Spleen (tissue), 11 donors: ENCODE measurements at regions not wholly inside any gene's neighbourhood (a gene's known extent, or its start where the extent isn't known, plus 50 kb on each side); places are given as distances from the start of the nearest gene placed in this dataset.

ENCODE experiments used
- DNase-seq: peaks from one replicate; pipeline ENCODE4 v3.0.0-alpha.2; 2020
- H3K27ac ChIP-seq, 8 donors: fragments of 200-600 bp; sonication (generic) in 7 of 8; 1 replicate in 4 of 8; 2 replicates in 4 of 8; pipeline versions ENCODE4 v1.5.0 to v1.8.0; 2016 to 2021; ENCODE audit warnings: inconsistent platforms in 4 of 8, mild to moderate bottlenecking in 4 of 8, moderate library complexity in 1 of 8
- H3K27me3 ChIP-seq, 7 donors: fragments of 200-600 bp; sonication (generic) in 6 of 7; replicated peaks in 1 of 7; 1 replicate in 4 of 7; 2 replicates in 3 of 7; pipeline versions ENCODE4 v1.5.0 to v1.8.0; 2016 to 2021; ENCODE audit warnings: inconsistent platforms in 3 of 7, mild to moderate bottlenecking in 1 of 7
- H3K36me3 ChIP-seq, 6 donors: fragments of 200-600 bp; sonication (generic) in 5 of 6; 1 replicate in 4 of 6; 2 replicates in 2 of 6; pipeline versions ENCODE4 v1.5.0 to v1.8.0; 2016 to 2021; ENCODE audit warnings: inconsistent platforms in 2 of 6
- H3K4me1 ChIP-seq, 6 donors: fragments of 200-600 bp; sonication (generic) in 5 of 6; 1 replicate in 3 of 6; 2 replicates in 3 of 6; pipeline versions ENCODE4 v1.5.0 to v1.8.0; 2016 to 2021; ENCODE audit warnings: inconsistent platforms in 3 of 6
- H3K4me3 ChIP-seq, 8 donors: fragments of 200-600 bp; sonication (generic) in 7 of 8; 1 replicate in 4 of 8; 2 replicates in 4 of 8; pipeline versions ENCODE4 v1.5.0 to v1.8.0; 2016 to 2021; ENCODE audit warnings: inconsistent platforms in 4 of 8, mild to moderate bottlenecking in 4 of 8, moderate library complexity in 2 of 8
- H3K9me3 ChIP-seq, 8 donors: fragments of 200-600 bp; sonication (generic) in 7 of 8; 1 replicate in 4 of 8; 2 replicates in 4 of 8; pipeline versions ENCODE4 v1.5.0 to v1.8.0; 2016 to 2021; ENCODE audit warnings: inconsistent platforms in 4 of 8
- POLR2A ChIP-seq, 3 donors: fragments of 450-650 bp; IDR thresholded peaks; one replicate each; pipeline ENCODE4 v1.5.1; 2017; ENCODE audit warnings: antibody characterized with exemption in 3 of 3, mild to moderate bottlenecking in 1 of 3
- POLR2AphosphoS5 ChIP-seq, 3 donors: sonication (generic); formaldehyde crosslinking; IDR thresholded peaks; one replicate each; pipeline ENCODE4 v1.5.1; 2017; ENCODE audit warnings: antibody characterized with exemption in 3 of 3
- WGBS, 5 donors: extraction: QIAGEN DNeasy Blood & Tissue Kit in 3 of 5; methylation state at CpG; one replicate each; pipeline versions ENCODE4 v1.1.5 to v1.1.7; 2013 to 2018; 5-methylcytosine and 5-hydroxymethylcytosine counted together
- intact Hi-C: fragments of 100-400 bp; cut with DNase I; formaldehyde crosslinking; loops from one replicate; pipeline ENCODE4 v1.15.0; 2023; ENCODE audit warnings: low total_unique reads
- TF ChIP-seq, protein P1 (sequence below), 11 experiments: fragments of 200-600 bp in 7 of 11; fragments of 450-650 bp in 4 of 11; sonication (generic) in 4 of 11; IDR thresholded peaks in 8 of 11; conservative IDR thresholded peaks in 3 of 11; 1 replicate in 7 of 11; 2 replicates in 4 of 11; pipeline versions ENCODE4 v1.4.0 to v1.8.0; 2016 to 2021; ENCODE audit warnings: antibody characterized with exemption in 11 of 11, inconsistent platforms in 4 of 11, mild to moderate bottlenecking in 1 of 11
- donor health status: healthy with polysubstance abuse.
- donor health status: DM: no; HTN: no; CAD: no; lungs with moderate emphysema.
- donor health status: DM: no; HTN: no; CAD: no.
- donor health status: Bipolar disorder and iron deficiency.
- donor health status: healthy.
- donor health status: DM: no; HTN: no; CAD: no.
- donor health status: DM: yes; HTN: yes; CAD: no.

DNA sequence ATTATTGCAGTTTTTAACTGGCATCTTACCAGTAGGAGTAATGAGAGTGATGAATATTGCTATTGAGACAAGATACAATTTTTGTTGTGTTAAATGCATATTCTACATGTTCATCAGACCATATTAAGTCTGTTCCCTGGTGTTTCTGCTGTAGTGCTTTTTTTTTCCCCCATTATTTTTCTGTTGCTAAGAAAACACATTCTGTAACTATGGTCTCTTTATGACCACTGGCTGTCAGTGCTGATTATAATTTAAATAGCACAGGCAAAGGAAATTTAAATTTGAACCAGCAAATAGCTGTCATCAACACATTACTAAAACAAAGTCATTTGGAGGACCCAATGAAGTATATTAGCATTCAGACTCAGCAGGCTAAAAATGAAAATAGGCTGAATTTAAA lies 98.3 kb upstream of the ANKRD50 start:
- TF ChIP-seq, protein P1, sequence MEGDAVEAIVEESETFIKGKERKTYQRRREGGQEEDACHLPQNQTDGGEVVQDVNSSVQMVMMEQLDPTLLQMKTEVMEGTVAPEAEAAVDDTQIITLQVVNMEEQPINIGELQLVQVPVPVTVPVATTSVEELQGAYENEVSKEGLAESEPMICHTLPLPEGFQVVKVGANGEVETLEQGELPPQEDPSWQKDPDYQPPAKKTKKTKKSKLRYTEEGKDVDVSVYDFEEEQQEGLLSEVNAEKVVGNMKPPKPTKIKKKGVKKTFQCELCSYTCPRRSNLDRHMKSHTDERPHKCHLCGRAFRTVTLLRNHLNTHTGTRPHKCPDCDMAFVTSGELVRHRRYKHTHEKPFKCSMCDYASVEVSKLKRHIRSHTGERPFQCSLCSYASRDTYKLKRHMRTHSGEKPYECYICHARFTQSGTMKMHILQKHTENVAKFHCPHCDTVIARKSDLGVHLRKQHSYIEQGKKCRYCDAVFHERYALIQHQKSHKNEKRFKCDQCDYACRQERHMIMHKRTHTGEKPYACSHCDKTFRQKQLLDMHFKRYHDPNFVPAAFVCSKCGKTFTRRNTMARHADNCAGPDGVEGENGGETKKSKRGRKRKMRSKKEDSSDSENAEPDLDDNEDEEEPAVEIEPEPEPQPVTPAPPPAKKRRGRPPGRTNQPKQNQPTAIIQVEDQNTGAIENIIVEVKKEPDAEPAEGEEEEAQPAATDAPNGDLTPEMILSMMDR (IDR thresholded peaks at IDR 0.05 in 8 of 11, conservative IDR thresholded peaks at IDR 0.05 in 3 of 11): no peak
- TF ChIP-seq POLR2A (IDR thresholded peaks at IDR 0.05) (no peak), POLR2AphosphoS5 (IDR thresholded peaks at IDR 0.05) (no peak)
- intact Hi-C loops: no loop called here
- no peaks in the 10 kb centered on the region for H3K4me1 ChIP-seq
- H3K36me3 ChIP-seq: no peaks in the 10 kb centered on the region
- H3K4me3 ChIP-seq: no peak overlapping the region
- peaks cover 0 to 28% (median 18%) of the 10 kb centered on the region in 8 donors for H3K9me3 ChIP-seq
- no peak for DNase-seq
- H3K27me3 ChIP-seq: no peaks in the 10 kb centered on the region
- H3K27ac ChIP-seq: no peak overlapping the region

DNA sequence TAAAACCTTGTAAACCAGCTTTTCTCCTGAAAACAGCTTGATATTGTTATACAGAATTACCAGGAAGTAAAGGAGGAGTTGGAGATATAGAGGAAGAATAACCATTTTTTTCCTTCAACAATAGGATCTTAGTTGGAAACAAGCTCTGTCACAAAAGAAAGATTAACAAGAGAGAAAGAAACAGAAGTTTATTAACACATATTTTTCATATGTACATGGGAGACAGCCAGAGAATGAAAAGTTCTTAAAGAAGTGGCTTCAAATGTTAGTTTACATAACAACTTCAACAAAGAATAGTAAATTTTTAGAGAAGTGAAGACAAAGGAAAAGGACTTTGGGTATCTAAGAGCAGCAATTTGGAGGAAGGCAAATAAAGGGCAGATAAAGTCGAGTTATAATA lies 94.9 kb upstream of the ANKRD50 start:
- Histone ChIP-seq H3K4me1 (no peaks in the 10 kb centered on the region), H3K4me3 (no peak overlapping the region), H3K27ac (no peak overlapping the region), H3K27me3 (no peaks in the 10 kb centered on the region), H3K36me3 (no peaks in the 10 kb centered on the region), H3K9me3 (peaks cover 0 to 21% (median 11%) of the 10 kb centered on the region in 8 donors)
- intact Hi-C loops: no loop called here
- DNase-seq: no peak
- WGBS, 5 donors: 66 to 76% (median 73%) methylated on average over 1 of the region's 1 CpG
- TF ChIP-seq POLR2AphosphoS5 (IDR thresholded peaks at IDR 0.05) (no peak), POLR2A (IDR thresholded peaks at IDR 0.05) (no peak)
- TF ChIP-seq, protein P1 (IDR thresholded peaks at IDR 0.05 in 8 of 11, conservative IDR thresholded peaks at IDR 0.05 in 3 of 11): no peak

DNA sequence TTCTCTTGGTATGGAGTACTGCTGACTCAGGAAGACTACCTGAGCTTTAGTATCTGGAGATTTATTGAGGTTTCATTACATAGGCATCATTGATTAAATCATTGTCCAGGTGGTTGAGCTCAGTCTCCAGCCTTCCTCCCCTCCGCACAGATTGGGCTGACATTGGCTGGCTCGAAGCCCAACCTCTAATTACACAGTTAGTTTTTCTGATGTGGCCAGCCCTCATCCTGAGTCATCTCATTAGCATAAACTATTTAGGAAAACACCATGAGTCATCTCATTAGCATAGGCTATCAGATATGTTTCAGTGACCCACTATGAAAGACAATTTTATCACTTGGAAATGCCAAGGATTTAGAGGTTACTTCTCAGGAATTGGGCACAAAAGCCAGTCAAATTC lies 93.9 kb upstream of the ANKRD50 start:
- H3K9me3 ChIP-seq: peaks cover 0 to 11% (median 1%) of the 10 kb centered on the region in 8 donors
- no peak for DNase-seq
- H3K36me3 ChIP-seq: no peaks in the 10 kb centered on the region
- TF ChIP-seq, protein P1 (IDR thresholded peaks at IDR 0.05 in 8 of 11, conservative IDR thresholded peaks at IDR 0.05 in 3 of 11): no peak
- TF ChIP-seq POLR2AphosphoS5 (IDR thresholded peaks at IDR 0.05) (no peak), POLR2A (IDR thresholded peaks at IDR 0.05) (no peak)
- no peak overlapping the region for H3K4me3 ChIP-seq
- 90 to 98% (median 92%) methylated on average over 2 of the region's 2 CpGs for WGBS, 5 donors
- H3K4me1 ChIP-seq: no peaks in the 10 kb centered on the region
- no peaks in the 10 kb centered on the region for H3K27me3 ChIP-seq
- no peak overlapping the region for H3K27ac ChIP-seq
- intact Hi-C loops: no loop called here

DNA sequence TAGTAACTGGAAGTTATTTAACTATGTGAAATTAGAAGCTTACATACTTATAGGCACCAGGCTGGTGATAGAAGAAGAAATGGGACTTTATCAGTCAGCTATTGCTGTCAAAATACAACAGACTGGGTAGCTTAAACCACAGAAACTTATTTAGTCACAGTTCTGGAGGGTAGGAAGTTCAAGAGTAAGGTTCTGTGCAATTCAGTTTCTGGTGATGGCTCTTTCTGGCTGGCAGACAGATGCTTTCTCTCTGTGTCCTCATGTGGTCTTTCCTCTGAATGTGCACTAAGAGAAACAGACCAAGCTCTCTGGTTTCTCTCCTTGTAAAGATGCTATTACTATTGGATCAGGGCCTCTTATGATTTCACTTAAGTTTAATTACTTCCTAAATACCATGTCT lies 92.1 kb upstream of the ANKRD50 start:
- Histone ChIP-seq H3K9me3 (peaks cover 0 to 6% (median 0%) of the 10 kb centered on the region in 8 donors), H3K4me1 (no peaks in the 10 kb centered on the region), H3K27ac (no peak overlapping the region), H3K4me3 (no peak overlapping the region), H3K27me3 (no peaks in the 10 kb centered on the region), H3K36me3 (no peaks in the 10 kb centered on the region)
- TF ChIP-seq, protein P1 (IDR thresholded peaks at IDR 0.05 in 8 of 11, conservative IDR thresholded peaks at IDR 0.05 in 3 of 11): no peak
- TF ChIP-seq POLR2AphosphoS5 (IDR thresholded peaks at IDR 0.05) (no peak), POLR2A (IDR thresholded peaks at IDR 0.05) (no peak)
- intact Hi-C loops: no loop called here
- no peak for DNase-seq
